Osteocyte (in vitro differentiated cells): ENCODE measurements at regions not wholly inside any gene's neighbourhood (a gene's known extent, or its start where the extent isn't known, plus 50 kb on each side); places are given as distances from the start of the nearest gene placed in this dataset.

ENCODE experiments used
- DNase-seq: peaks from one replicate; pipeline ENCODE4 v3.0.0; 2021; ENCODE audit warnings: mixed read lengths; ENCODE audit not compliant: unreplicated experiment; ENCODE audit errors: extremely low spot score
- H3K27ac Mint-ChIP-seq: one replicate; pipeline ENCODE4 v1.8.0; 2021; ENCODE audit warnings: mild to moderate bottlenecking, mixed read lengths; ENCODE audit not compliant: unreplicated experiment
- H3K27me3 Mint-ChIP-seq: one replicate; pipeline ENCODE4 v1.8.0; 2021; ENCODE audit warnings: mixed read lengths; ENCODE audit not compliant: unreplicated experiment
- H3K36me3 Mint-ChIP-seq: one replicate; pipeline ENCODE4 v1.8.0; 2021; ENCODE audit warnings: mixed read lengths; ENCODE audit not compliant: unreplicated experiment
- H3K4me1 Mint-ChIP-seq: one replicate; pipeline ENCODE4 v1.8.0; 2021; ENCODE audit warnings: mixed read lengths; ENCODE audit not compliant: unreplicated experiment
- H3K4me3 Mint-ChIP-seq: one replicate; pipeline ENCODE4 v1.8.0; 2021; ENCODE audit warnings: mild to moderate bottlenecking, moderate library complexity, mixed read lengths; ENCODE audit not compliant: unreplicated experiment
- H3K9me3 Mint-ChIP-seq: one replicate; pipeline ENCODE4 v1.8.0; 2021; ENCODE audit warnings: mixed read lengths; ENCODE audit not compliant: unreplicated experiment
- TF ChIP-seq, protein P1 (sequence below): fragments of 200-600 bp; sonication (generic); IDR thresholded peaks from 2 replicates; pipeline ENCODE4 v1.5.0; 2021; ENCODE audit warnings: antibody characterized with exemption, mild to moderate bottlenecking, moderate library complexity

- H3K4me1 Mint-ChIP-seq: peaks cover 46% of the 10 kb centered on the region
- peak overlapping the region; percentile 1 for H3K27ac Mint-ChIP-seq
- H3K9me3 Mint-ChIP-seq: no peaks in the 10 kb centered on the region
- no peak overlapping the region for H3K4me3 Mint-ChIP-seq
- no peaks in the 10 kb centered on the region for H3K27me3 Mint-ChIP-seq
- TF ChIP-seq, protein P1, sequence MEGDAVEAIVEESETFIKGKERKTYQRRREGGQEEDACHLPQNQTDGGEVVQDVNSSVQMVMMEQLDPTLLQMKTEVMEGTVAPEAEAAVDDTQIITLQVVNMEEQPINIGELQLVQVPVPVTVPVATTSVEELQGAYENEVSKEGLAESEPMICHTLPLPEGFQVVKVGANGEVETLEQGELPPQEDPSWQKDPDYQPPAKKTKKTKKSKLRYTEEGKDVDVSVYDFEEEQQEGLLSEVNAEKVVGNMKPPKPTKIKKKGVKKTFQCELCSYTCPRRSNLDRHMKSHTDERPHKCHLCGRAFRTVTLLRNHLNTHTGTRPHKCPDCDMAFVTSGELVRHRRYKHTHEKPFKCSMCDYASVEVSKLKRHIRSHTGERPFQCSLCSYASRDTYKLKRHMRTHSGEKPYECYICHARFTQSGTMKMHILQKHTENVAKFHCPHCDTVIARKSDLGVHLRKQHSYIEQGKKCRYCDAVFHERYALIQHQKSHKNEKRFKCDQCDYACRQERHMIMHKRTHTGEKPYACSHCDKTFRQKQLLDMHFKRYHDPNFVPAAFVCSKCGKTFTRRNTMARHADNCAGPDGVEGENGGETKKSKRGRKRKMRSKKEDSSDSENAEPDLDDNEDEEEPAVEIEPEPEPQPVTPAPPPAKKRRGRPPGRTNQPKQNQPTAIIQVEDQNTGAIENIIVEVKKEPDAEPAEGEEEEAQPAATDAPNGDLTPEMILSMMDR: peak; percentile 10
- H3K36me3 Mint-ChIP-seq: peaks cover 21% of the 10 kb centered on the region
- no peak for DNase-seq
These were observed 205.5 kb upstream of the KLF14 start for GRCh38 chr7:130939321-130940095.

GRCh38 chr7:130940326-130940725 is 206.3 kb upstream of the KLF14 start:
- TF ChIP-seq, protein P1: no peak
- no peaks in the 10 kb centered on the region for H3K9me3 Mint-ChIP-seq
- H3K4me3 Mint-ChIP-seq: no peak overlapping the region
- peaks cover 46% of the 10 kb centered on the region for H3K4me1 Mint-ChIP-seq
- H3K27ac Mint-ChIP-seq: no peak overlapping the region
- no peaks in the 10 kb centered on the region for H3K27me3 Mint-ChIP-seq
- DNase-seq: no peak
- H3K36me3 Mint-ChIP-seq: peaks cover 20% of the 10 kb centered on the region

DNA sequence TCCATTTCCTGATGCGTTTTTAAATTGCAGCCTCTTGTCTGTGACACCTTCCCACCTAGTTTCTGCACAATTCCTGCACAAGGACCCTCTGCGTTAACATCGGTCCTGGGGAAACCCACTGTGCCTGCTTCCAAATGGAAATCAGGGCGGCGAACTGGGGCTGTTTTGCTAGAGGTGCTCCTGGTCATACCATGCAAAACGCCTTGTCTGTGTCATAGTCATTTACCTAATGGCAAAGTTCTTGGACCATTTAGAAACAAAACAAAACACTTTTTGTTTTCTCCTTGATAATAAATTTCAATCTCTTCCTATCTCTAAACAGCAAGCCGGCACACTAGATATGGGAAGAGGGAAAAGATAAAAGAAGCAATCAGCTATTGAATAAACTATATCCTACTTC is 206.9 kb upstream of the KLF14 start:
- Mint-ChIP-seq H3K27me3 (no peaks in the 10 kb centered on the region), H3K9me3 (no peaks in the 10 kb centered on the region), H3K4me1 (peaks cover 46% of the 10 kb centered on the region), H3K27ac (peak overlapping the region; percentile 70), H3K4me3 (peak overlapping the region; percentile 60), H3K36me3 (peaks cover 20% of the 10 kb centered on the region)
- TF ChIP-seq, protein P1: no peak
- no peak for DNase-seq

DNA sequence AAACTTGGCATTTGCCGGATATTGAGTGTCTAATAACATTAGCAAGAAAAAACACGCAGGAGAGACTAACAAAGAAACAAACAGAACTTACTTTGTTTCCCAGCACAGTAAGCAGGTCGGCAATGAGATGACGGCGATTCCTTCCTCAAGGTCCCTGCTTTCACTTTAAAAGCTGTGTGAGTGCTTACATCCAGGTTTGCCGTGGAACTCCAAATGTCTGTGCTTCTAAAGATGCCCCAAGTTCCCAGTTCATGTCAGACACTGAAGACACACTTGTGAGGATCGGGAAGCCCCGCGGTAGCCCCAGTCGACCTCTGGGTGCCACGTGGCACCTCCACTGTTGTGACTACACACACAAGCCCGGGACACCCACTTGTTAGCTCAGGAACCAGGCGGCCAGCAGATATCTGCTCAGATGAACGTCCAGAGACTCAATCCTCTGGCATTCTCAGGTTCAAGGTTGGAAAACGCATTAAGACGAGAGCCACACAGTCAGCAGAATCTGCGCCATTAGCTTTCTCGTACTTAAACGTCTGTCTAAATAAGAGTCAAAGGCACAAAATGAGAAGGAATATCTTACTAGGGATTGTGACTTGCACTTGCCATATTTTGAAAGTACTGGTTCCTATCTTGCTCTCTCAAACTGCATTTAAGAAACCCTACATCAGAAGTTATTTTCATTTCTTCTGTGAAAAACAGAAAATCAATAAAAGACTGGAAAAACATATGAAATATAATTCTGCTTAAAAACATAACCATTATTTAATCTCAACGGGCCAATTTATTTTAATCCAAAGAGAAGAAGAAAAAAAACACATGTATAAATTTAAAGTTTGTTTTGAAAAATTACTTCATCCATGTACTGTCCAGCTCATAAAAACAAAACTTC is 207.6 kb upstream of the KLF14 start:
- Mint-ChIP-seq H3K4me3 (peak overlapping the region; percentile 60), H3K27ac (peak overlapping the region; percentile 75), H3K27me3 (no peaks in the 10 kb centered on the region), H3K4me1 (peaks cover 46% of the 10 kb centered on the region), H3K36me3 (peaks cover 20% of the 10 kb centered on the region), H3K9me3 (no peaks in the 10 kb centered on the region)
- no peak for DNase-seq
- TF ChIP-seq, protein P1: no peak
